ENCODE measurements at regions not wholly inside any gene's neighbourhood (a gene's known extent, or its start where the extent isn't known, plus 50 kb on each side); places are given as distances from the start of the nearest gene placed in this dataset.

DNA sequence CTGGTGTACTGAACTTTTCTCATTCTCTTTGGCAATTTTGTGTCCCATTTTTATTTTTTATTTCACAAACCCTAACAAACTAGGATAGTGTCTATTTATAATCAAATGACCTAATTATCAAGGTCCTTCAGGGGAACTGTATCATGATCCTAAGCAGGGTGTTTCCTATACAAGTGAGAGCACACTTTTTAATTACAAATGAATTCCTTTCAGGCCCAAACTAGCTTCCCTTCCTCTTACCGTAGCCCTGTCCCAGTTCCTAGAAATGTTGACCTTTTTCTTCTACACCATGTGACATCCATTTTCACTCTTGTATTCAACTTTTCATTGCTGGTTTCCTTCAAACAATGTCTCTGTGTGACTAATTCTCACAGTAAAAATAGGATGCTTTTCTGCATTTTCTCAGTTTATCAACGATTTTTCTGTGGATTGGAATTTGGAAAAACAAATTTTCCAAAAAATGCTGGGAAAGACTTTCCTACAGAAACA lies 411.4 kb downstream of the CCDC91 start:
- 24 to 47% methylated on average over 2 of the region's 2 CpGs for WGBS, 2 donors
- H3K4me3 ChIP-seq: no peak overlapping the region

DNA sequence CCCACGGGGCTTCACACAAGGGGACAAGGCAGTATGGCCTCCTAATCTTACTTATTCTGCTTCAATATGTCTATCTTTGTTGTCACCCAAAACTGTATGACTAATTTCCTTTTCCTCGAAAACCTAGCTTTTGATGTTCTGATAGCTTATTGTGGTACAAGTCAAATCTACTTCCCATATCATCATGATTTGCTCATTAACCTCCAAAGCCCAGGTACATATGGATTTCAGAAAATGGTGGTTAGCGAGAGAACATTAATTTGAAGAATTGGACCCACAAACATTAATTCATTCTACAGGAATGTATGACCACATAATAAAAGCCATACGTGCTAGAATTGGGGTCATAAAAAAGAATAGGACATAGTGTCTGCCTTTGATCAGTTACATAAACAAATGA lies 412.5 kb downstream of the CCDC91 start:
- H3K36me3 ChIP-seq: no peaks in the 10 kb centered on the region
- no peaks in the 10 kb centered on the region for H3K4me1 ChIP-seq
- intact Hi-C loops (cut with DNase I): no loop called here
- WGBS, 2 donors: 73 to 83% methylated on average over 4 of the region's 4 CpGs
- no peak overlapping the region for H3K4me3 ChIP-seq
- H3K27me3 ChIP-seq: no peaks in the 10 kb centered on the region
- no peak overlapping the region for H3K27ac ChIP-seq
- H3K9me3 ChIP-seq: peaks cover 0 to 12% (median 10%) of the 10 kb centered on the region in 3 donors
- TF ChIP-seq, protein P1, sequence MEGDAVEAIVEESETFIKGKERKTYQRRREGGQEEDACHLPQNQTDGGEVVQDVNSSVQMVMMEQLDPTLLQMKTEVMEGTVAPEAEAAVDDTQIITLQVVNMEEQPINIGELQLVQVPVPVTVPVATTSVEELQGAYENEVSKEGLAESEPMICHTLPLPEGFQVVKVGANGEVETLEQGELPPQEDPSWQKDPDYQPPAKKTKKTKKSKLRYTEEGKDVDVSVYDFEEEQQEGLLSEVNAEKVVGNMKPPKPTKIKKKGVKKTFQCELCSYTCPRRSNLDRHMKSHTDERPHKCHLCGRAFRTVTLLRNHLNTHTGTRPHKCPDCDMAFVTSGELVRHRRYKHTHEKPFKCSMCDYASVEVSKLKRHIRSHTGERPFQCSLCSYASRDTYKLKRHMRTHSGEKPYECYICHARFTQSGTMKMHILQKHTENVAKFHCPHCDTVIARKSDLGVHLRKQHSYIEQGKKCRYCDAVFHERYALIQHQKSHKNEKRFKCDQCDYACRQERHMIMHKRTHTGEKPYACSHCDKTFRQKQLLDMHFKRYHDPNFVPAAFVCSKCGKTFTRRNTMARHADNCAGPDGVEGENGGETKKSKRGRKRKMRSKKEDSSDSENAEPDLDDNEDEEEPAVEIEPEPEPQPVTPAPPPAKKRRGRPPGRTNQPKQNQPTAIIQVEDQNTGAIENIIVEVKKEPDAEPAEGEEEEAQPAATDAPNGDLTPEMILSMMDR (IDR thresholded peaks at IDR 0.05): no peak
- no peak for TF ChIP-seq POLR2A (IDR thresholded peaks at IDR 0.05)
- no peak for DNase-seq

More for the DNA sequence above, 411.4 kb downstream of the CCDC91 start:
- H3K27ac ChIP-seq: no peak overlapping the region
- no peaks in the 10 kb centered on the region for H3K27me3 ChIP-seq
- H3K4me1 ChIP-seq: no peaks in the 10 kb centered on the region
- intact Hi-C loops (cut with DNase I): no loop called here
- peaks cover 0 to 2% (median 1%) of the 10 kb centered on the region in 3 donors for H3K9me3 ChIP-seq
- H3K36me3 ChIP-seq: no peaks in the 10 kb centered on the region
- no peak for DNase-seq
- TF ChIP-seq, protein P1 (IDR thresholded peaks at IDR 0.05): no peak
- no peak for TF ChIP-seq POLR2A (IDR thresholded peaks at IDR 0.05)

DNA sequence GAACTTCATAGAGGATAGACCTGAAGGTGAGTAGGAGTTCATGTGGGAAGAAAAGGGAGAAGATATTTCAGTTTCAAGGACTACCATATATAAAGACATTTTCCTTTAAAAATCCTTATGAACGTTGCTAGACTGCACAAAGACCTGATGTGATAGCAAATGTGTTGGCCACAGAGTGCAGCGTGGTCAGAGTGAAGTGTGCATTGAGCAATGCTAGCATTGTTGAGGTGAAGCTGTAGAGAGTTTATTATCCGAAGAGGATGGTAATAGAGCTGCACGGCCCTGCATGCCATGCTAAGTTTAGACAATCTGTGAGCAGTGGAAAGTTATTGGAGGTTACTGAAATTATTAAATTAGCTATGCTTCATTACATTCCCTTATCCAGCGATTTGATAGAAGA lies 413.0 kb downstream of the CCDC91 start:
- Histone ChIP-seq H3K9me3 (peaks cover 0 to 16% (median 10%) of the 10 kb centered on the region in 3 donors), H3K36me3 (no peaks in the 10 kb centered on the region), H3K27me3 (no peaks in the 10 kb centered on the region), H3K4me3 (no peak overlapping the region), H3K4me1 (no peaks in the 10 kb centered on the region), H3K27ac (no peak overlapping the region)
- intact Hi-C loops (cut with DNase I): no loop called here
- DNase-seq: no peak
- WGBS, 2 donors: 85 to 87% methylated on average over 5 of the region's 5 CpGs
- TF ChIP-seq, protein P1 (IDR thresholded peaks at IDR 0.05): no peak
- no peak for TF ChIP-seq POLR2A (IDR thresholded peaks at IDR 0.05)

DNA sequence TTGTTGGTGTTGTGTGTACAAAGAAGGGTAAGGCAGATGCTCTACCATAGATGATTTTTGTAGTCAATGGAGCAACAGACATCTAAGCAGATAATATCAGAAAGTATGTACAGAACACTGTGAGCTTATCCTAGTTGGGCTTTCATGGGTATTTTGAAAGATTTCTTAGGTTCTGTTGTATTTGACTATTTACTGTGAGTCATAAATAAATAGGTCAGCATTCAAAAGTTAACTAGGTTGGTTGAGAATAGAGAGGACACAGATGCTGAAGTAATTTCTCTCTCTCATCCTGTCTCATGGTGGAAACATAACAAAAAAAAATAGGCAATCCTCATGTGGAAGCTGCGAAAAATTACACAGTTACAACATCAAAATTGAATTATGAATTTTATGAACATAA lies 413.5 kb downstream of the CCDC91 start:
- 82 to 97% methylated on average over 1 of the region's 1 CpG for WGBS, 2 donors
- TF ChIP-seq, protein P1 (IDR thresholded peaks at IDR 0.05): no peak
- TF ChIP-seq POLR2A (IDR thresholded peaks at IDR 0.05): no peak

DNA sequence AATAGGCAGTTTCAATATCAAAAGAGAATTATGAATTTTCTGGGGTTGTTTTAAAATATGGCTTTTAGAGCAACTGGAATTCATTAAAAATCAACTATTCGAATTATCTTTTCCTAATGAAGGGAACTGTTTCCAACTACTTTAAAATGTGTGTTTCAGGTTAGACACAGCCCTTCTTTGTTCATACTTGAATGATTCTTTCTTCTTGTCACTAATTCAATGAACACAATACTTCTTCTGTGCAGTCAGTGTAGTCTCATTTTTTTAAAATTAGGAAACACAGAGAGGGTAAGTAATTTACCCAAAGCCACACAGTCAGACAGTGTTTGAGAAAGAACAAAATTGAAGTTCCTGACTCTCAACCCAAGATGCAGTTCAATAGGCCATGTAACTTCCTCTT lies 414.0 kb downstream of the CCDC91 start:
- WGBS, 2 donors: 82 to 89% methylated on average over 1 of the region's 1 CpG
- TF ChIP-seq POLR2A (IDR thresholded peaks at IDR 0.05): no peak
- TF ChIP-seq, protein P1 (IDR thresholded peaks at IDR 0.05): no peak
- DNase-seq: no peak
- Histone ChIP-seq H3K9me3 (peaks cover 0 to 16% (median 10%) of the 10 kb centered on the region in 3 donors), H3K4me1 (no peaks in the 10 kb centered on the region), H3K27me3 (no peaks in the 10 kb centered on the region), H3K36me3 (no peaks in the 10 kb centered on the region), H3K27ac (no peak overlapping the region), H3K4me3 (no peak overlapping the region)
- intact Hi-C loops (cut with DNase I): no loop called here

More for the DNA sequence above, 413.5 kb downstream of the CCDC91 start:
- intact Hi-C loops (cut with DNase I): no loop called here
- H3K4me3 ChIP-seq: no peak overlapping the region
- no peak overlapping the region for H3K27ac ChIP-seq
- DNase-seq: no peak
- H3K4me1 ChIP-seq: no peaks in the 10 kb centered on the region
- H3K36me3 ChIP-seq: no peaks in the 10 kb centered on the region
- H3K27me3 ChIP-seq: no peaks in the 10 kb centered on the region
- peaks cover 0 to 16% (median 10%) of the 10 kb centered on the region in 3 donors for H3K9me3 ChIP-seq

All from esophagus squamous epithelium (tissue), 5 donors.